Activated T-cell treated with anti-CD3 and anti-CD28 coated beads for 1 hour (primary cell): ENCODE measurements at regions not wholly inside any gene's neighbourhood (a gene's known extent, or its start where the extent isn't known, plus 50 kb on each side); places are given as distances from the start of the nearest gene placed in this dataset.

Experiments used
- DNase-seq: peaks from one replicate; pipeline ENCODE4 v3.0.0-alpha.2; 2020; ENCODE audit warnings: low read depth

- DNase-seq: no peak
These were observed 510.2 kb downstream of the RPS24 start for GRCh38 chr10:78543749-78544362.

- no peak for DNase-seq
These were observed 510.9 kb downstream of the RPS24 start for GRCh38 chr10:78544423-78545090.

- no peak for DNase-seq
These were observed 512.1 kb downstream of the RPS24 start for GRCh38 chr10:78545756-78546155.

- DNase-seq: no peak
These were observed 513.7 kb downstream of the RPS24 start for GRCh38 chr10:78547397-78547796.

GRCh38 chr10:78547905-78548304 lies 514.2 kb downstream of the RPS24 start:
- DNase-seq: no peak

- DNase-seq: no peak
These were observed 514.7 kb downstream of the RPS24 start for GRCh38 chr10:78548369-78548768.

- no peak for DNase-seq
These were observed 515.7 kb downstream of the RPS24 start for GRCh38 chr10:78549140-78549935.

GRCh38 chr10:78550090-78550489 lies 516.4 kb downstream of the RPS24 start:
- no peak for DNase-seq

- no peak for DNase-seq
These were observed 517.1 kb downstream of the RPS24 start for GRCh38 chr10:78550716-78551115.

- no peak for DNase-seq
These were observed 517.4 kb upstream of the ZMIZ1 start for GRCh38 chr10:78551184-78552005.

GRCh38 chr10:78552261-78552811 lies 516.4 kb upstream of the ZMIZ1 start:
- DNase-seq: no peak

- DNase-seq: no peak
These were observed 515.0 kb upstream of the ZMIZ1 start for GRCh38 chr10:78553792-78554191.

GRCh38 chr10:78555128-78555527 lies 513.6 kb upstream of the ZMIZ1 start:
- no peak for DNase-seq

- DNase-seq: no peak
These were observed 511.9 kb upstream of the ZMIZ1 start for GRCh38 chr10:78556705-78557432.

GRCh38 chr10:78557433-78557925 lies 511.3 kb upstream of the ZMIZ1 start:
- no peak for DNase-seq

GRCh38 chr10:78559661-78560340 lies 509.0 kb upstream of the ZMIZ1 start:
- no peak for DNase-seq

- DNase-seq: no peak
These were observed 508.5 kb upstream of the ZMIZ1 start for GRCh38 chr10:78560341-78560688.

- no peak for DNase-seq
These were observed 505.5 kb upstream of the ZMIZ1 start for GRCh38 chr10:78563314-78563713.

- DNase-seq: no peak
These were observed 502.9 kb upstream of the ZMIZ1 start for GRCh38 chr10:78565841-78566240.

- no peak for DNase-seq
These were observed 502.3 kb upstream of the ZMIZ1 start for GRCh38 chr10:78566284-78567111.
